Progenitor cell of endocrine pancreas (in vitro differentiated cells): ENCODE measurements at regions not wholly inside any gene's neighbourhood (a gene's known extent, or its start where the extent isn't known, plus 50 kb on each side); places are given as distances from the start of the nearest gene placed in this dataset.

ENCODE experiments used
- DNase-seq: peaks from one replicate; pipeline ENCODE4 v3.0.0; 2021; ENCODE audit warnings: low spot score; ENCODE audit not compliant: unreplicated experiment
- H3K27ac Mint-ChIP-seq: 2 replicates; pipeline ENCODE4 v1.8.0; 2021; ENCODE audit warnings: mild to moderate bottlenecking, moderate library complexity, mixed read lengths
- H3K27me3 Mint-ChIP-seq: 2 replicates; pipeline ENCODE4 v1.8.0; 2021; ENCODE audit warnings: mixed read lengths
- H3K36me3 Mint-ChIP-seq: 2 replicates; pipeline ENCODE4 v1.8.0; 2022; ENCODE audit warnings: mixed read lengths; ENCODE audit not compliant: insufficient read depth
- H3K4me1 Mint-ChIP-seq: 2 replicates; pipeline ENCODE4 v1.8.0; 2021; ENCODE audit warnings: low read depth, mixed read lengths
- H3K4me3 Mint-ChIP-seq: 2 replicates; pipeline ENCODE4 v1.8.0; 2021; ENCODE audit warnings: low read depth, mild to moderate bottlenecking, moderate library complexity, mixed read lengths
- H3K9me3 Mint-ChIP-seq: 2 replicates; pipeline ENCODE4 v1.8.0; 2021; ENCODE audit warnings: low read depth, mixed read lengths
- CTCF ChIP-seq: fragments of 200-600 bp; sonication (generic); IDR thresholded peaks from one replicate; pipeline ENCODE4 v1.5.0; 2021; ENCODE audit warnings: antibody characterized with exemption, mild to moderate bottlenecking; ENCODE audit not compliant: unreplicated experiment

- H3K9me3 Mint-ChIP-seq = peaks cover 3% of the 10 kb centered on the region
- H3K27me3 Mint-ChIP-seq = peaks cover 20% of the 10 kb centered on the region
- no peak for TF ChIP-seq CTCF
- no peak overlapping the region for H3K27ac Mint-ChIP-seq
- H3K36me3 Mint-ChIP-seq = no peaks in the 10 kb centered on the region
- DNase-seq = no peak
- H3K4me3 Mint-ChIP-seq = no peak overlapping the region
- no peaks in the 10 kb centered on the region for H3K4me1 Mint-ChIP-seq
Observed at GRCh38 chr17:65446043-65446442, 115.4 kb downstream of the AXIN2 start.

GRCh38 chr17:65444049-65444448, 117.4 kb downstream of the AXIN2 start:
- no peaks in the 10 kb centered on the region for H3K9me3 Mint-ChIP-seq
- no peak overlapping the region for H3K4me3 Mint-ChIP-seq
- TF ChIP-seq CTCF = no peak
- no peaks in the 10 kb centered on the region for H3K4me1 Mint-ChIP-seq
- H3K27ac Mint-ChIP-seq = no peak overlapping the region
- H3K27me3 Mint-ChIP-seq = peaks cover 26% of the 10 kb centered on the region
- DNase-seq = no peak
- no peaks in the 10 kb centered on the region for H3K36me3 Mint-ChIP-seq

GRCh38 chr17:65442691-65443090, 118.8 kb downstream of the AXIN2 start:
- no peak for DNase-seq
- Mint-ChIP-seq H3K27ac (no peak overlapping the region), H3K9me3 (no peaks in the 10 kb centered on the region), H3K27me3 (peaks cover 30% of the 10 kb centered on the region), H3K36me3 (no peaks in the 10 kb centered on the region), H3K4me1 (peaks cover 1% of the 10 kb centered on the region), H3K4me3 (no peak overlapping the region)
- no peak for TF ChIP-seq CTCF

GRCh38 chr17:65442250-65442649, 119.2 kb downstream of the AXIN2 start:
- Mint-ChIP-seq H3K4me1 (peaks cover 1% of the 10 kb centered on the region), H3K27me3 (peaks cover 27% of the 10 kb centered on the region), H3K4me3 (no peak overlapping the region), H3K9me3 (no peaks in the 10 kb centered on the region), H3K36me3 (no peaks in the 10 kb centered on the region), H3K27ac (no peak overlapping the region)
- DNase-seq = no peak
- no peak for TF ChIP-seq CTCF

GRCh38 chr17:65441053-65441605, 120.3 kb downstream of the AXIN2 start:
- no peak overlapping the region for H3K27ac Mint-ChIP-seq
- H3K27me3 Mint-ChIP-seq = peaks cover 16% of the 10 kb centered on the region
- H3K4me1 Mint-ChIP-seq = peaks cover 1% of the 10 kb centered on the region
- DNase-seq = no peak
- H3K9me3 Mint-ChIP-seq = no peaks in the 10 kb centered on the region
- H3K4me3 Mint-ChIP-seq = no peak overlapping the region
- no peaks in the 10 kb centered on the region for H3K36me3 Mint-ChIP-seq
- no peak for TF ChIP-seq CTCF
